Transverse colon (tissue), 4 donors: ENCODE measurements at regions not wholly inside any gene's neighbourhood (a gene's known extent, or its start where the extent isn't known, plus 50 kb on each side); places are given as distances from the start of the nearest gene placed in this dataset.

Experiments
- EP300 ChIP-seq: sonication (generic); formaldehyde crosslinking; IDR thresholded peaks from one replicate; pipeline ENCODE4 v1.6.1; 2017; ENCODE audit warnings: antibody characterized with exemption, low read depth
- POLR2AphosphoS5 ChIP-seq, 3 donors: sonication (generic); formaldehyde crosslinking; IDR thresholded peaks; one replicate each; pipeline ENCODE4 v1.6.1; 2016; ENCODE audit warnings: antibody characterized with exemption in 3 of 3
- TF ChIP-seq, protein P1 (sequence below), 5 experiments: fragments of 200-600 bp in 3 of 5; fragments of 450-650 bp in 2 of 5; sonication (generic) in 3 of 5; IDR thresholded peaks; 1 replicate in 2 of 5; 2 replicates in 3 of 5; pipeline ENCODE4 v1.5.1; 2016 to 2017; ENCODE audit warnings: antibody characterized with exemption in 5 of 5, inconsistent platforms in 3 of 5, mild to moderate bottlenecking in 2 of 5, moderate library complexity in 1 of 5

DNA sequence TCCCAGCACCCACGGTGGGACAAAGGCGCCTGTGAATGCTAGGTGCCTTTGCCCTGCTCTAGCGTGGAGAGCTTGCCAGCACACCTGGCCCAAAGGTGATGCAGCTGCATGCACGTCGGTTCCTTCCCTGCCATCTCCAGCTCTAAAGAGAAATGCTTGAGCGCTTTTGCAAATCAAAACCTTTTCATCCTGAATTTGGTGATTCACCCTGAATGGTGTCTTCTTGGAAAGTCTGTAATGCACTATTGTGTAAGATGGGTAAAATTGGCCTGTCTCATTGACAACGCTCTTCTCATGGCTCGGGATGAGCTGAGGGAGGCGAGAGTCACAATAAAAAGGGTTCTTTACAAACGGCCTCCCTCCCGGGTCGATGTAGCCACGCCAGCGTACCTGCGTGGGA is 103.1 kb upstream of the ID4 start:
- TF ChIP-seq, protein P1, sequence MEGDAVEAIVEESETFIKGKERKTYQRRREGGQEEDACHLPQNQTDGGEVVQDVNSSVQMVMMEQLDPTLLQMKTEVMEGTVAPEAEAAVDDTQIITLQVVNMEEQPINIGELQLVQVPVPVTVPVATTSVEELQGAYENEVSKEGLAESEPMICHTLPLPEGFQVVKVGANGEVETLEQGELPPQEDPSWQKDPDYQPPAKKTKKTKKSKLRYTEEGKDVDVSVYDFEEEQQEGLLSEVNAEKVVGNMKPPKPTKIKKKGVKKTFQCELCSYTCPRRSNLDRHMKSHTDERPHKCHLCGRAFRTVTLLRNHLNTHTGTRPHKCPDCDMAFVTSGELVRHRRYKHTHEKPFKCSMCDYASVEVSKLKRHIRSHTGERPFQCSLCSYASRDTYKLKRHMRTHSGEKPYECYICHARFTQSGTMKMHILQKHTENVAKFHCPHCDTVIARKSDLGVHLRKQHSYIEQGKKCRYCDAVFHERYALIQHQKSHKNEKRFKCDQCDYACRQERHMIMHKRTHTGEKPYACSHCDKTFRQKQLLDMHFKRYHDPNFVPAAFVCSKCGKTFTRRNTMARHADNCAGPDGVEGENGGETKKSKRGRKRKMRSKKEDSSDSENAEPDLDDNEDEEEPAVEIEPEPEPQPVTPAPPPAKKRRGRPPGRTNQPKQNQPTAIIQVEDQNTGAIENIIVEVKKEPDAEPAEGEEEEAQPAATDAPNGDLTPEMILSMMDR (IDR thresholded peaks at IDR 0.05), result no peak
- TF ChIP-seq POLR2AphosphoS5 (IDR thresholded peaks at IDR 0.05) (no peak), EP300 (no peak)
